HEK293T (cell line): ENCODE measurements at regions not wholly inside any gene's neighbourhood (a gene's known extent, or its start where the extent isn't known, plus 50 kb on each side); places are given as distances from the start of the nearest gene placed in this dataset.

Experiments used
- BHLHE40 ChIP-seq: fragments of 450-650 bp; IDR thresholded peaks from 2 replicates; pipeline ENCODE4 v1.6.1; 2016; ENCODE audit warnings: mild to moderate bottlenecking, moderate library complexity, borderline replicate concordance
- ELF4 ChIP-seq: fragments of 450-650 bp; IDR thresholded peaks from 2 replicates; pipeline ENCODE4 v1.6.1; 2017; ENCODE audit warnings: antibody characterized with exemption
- FOXA1 ChIP-seq: fragments of 450-650 bp; IDR thresholded peaks from 2 replicates; pipeline ENCODE4 v1.6.1; 2016; ENCODE audit warnings: mild to moderate bottlenecking
- FOXK2 ChIP-seq: fragments of 450-650 bp; IDR thresholded peaks from 2 replicates; pipeline ENCODE4 v1.6.1; 2016; ENCODE audit warnings: mild to moderate bottlenecking
- FOXM1 ChIP-seq: fragments of 450-650 bp; IDR thresholded peaks from 2 replicates; pipeline ENCODE4 v1.6.1; 2017; ENCODE audit warnings: mild to moderate bottlenecking, borderline replicate concordance
- HDGF ChIP-seq: fragments of 450-650 bp; IDR thresholded peaks from 2 replicates; pipeline ENCODE4 v1.6.1; 2017; ENCODE audit warnings: antibody characterized with exemption, borderline replicate concordance
- LEF1 ChIP-seq: fragments of 450-650 bp; IDR thresholded peaks from 2 replicates; pipeline ENCODE4 v1.6.1; 2017; ENCODE audit warnings: mild to moderate bottlenecking, borderline replicate concordance
- PKNOX1 ChIP-seq: fragments of 450-650 bp; IDR thresholded peaks from 2 replicates; pipeline ENCODE4 v1.6.1; 2016
- ZNF384 ChIP-seq: fragments of 450-650 bp; IDR thresholded peaks from 2 replicates; pipeline ENCODE4 v1.6.1; 2016

DNA sequence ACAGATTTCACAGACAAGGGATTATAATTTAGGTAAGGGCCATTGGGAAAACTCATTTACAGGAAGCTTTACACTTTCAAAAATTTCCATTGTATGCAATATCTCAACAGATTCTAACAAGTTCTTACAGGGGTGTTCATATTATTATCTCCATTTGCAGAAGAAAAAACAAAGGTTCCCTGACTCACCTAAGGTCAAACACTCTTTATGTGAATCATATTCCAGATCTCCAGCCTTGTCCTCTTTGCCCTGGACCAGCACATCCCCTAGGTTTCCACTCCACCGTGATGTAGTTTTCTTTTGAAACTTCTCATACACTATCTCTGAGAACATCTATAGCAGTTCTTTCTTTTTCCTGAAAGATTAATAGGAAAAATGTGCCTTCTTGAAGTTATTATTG, 96.4 kb upstream of the HS3ST1 start:
- TF ChIP-seq LEF1 (no peak), FOXM1 (no peak), BHLHE40 (no peak), FOXA1 (no peak), FOXK2 (no peak), HDGF (no peak), ELF4 (no peak), ZNF384 (no peak), PKNOX1 (no peak)
